ENCODE measurements at regions not wholly inside any gene's neighbourhood (a gene's known extent, or its start where the extent isn't known, plus 50 kb on each side); places are given as distances from the start of the nearest gene placed in this dataset.
"Not testable (repeated sequence)": the region's sequence is repeated elsewhere in the genome, so short reads cannot be mapped to it uniquely, and the experiment has no call there.

DNA sequence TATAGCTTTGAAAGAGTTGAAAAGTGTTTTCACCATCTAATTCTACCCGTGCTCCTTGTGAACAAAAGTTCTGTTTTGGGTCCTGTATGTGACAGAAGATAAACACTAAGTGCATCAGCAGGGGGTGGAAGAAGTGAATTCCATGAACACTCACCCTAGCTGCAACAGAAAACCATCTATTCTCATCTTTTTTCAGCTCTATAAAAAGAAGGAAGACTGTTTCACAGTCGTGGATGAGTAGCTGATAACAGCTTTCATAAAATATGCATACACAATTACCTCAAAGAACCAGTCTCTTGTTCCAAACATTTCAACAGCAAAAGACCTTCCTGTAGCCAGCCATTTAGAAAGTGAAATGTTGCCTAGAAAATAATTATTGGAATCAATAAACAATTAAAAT, 281.7 kb upstream of the RASGRP1 start:
- CTCF ChIA-PET: no interaction called here
- Histone ChIP-seq H3K9me3 (no peaks in the 10 kb centered on the region), H3K4me3 (ENCODE audit: low read depth, low read length) (no peak overlapping the region), H3K36me3 (ENCODE audit: control insufficient read depth, insufficient read depth, low read length) (no peaks in the 10 kb centered on the region), H3K27me3 (replicated peaks; ENCODE audit: control insufficient read depth, insufficient read depth, low read length) (no peaks in the 10 kb centered on the region), H3K4me1 (no peaks in the 10 kb centered on the region)
- Mint-ChIP-seq H3K27me3 (ENCODE audit: insufficient read depth, unreplicated experiment) (no peaks in the 10 kb centered on the region), H3K9me3 (ENCODE audit: unreplicated experiment) (no peaks in the 10 kb centered on the region), H3K36me3 (ENCODE audit: insufficient read depth, unreplicated experiment) (no peaks in the 10 kb centered on the region), H3K4me3 (ENCODE audit: unreplicated experiment) (no peak overlapping the region), H3K27ac (ENCODE audit: unreplicated experiment) (no peak overlapping the region), H3K4me1 (ENCODE audit: low read depth, unreplicated experiment) (no peaks in the 10 kb centered on the region)
- intact Hi-C loops (cut with micrococcal nuclease; ENCODE audit: unreplicated experiment): no loop called here
- no peak for DNase-seq
- no TSS peak for BruUV-seq (replicated peaks)
- no peak for TF ChIP-seq CTCF (IDR thresholded peaks at IDR 0.05; ENCODE audit: insufficient read depth in 1 of 2, low read depth in 1 of 2, low read length in 1 of 2, severe bottlenecking in 1 of 2, unreplicated experiment in 1 of 2)
- POLR2A ChIA-PET: no interaction called here

- H3K9me3 ChIP-seq: no peaks in the 10 kb centered on the region
- no peaks in the 10 kb centered on the region for H3K4me1 ChIP-seq
- TF ChIP-seq CTCF (IDR thresholded peaks at IDR 0.05; ENCODE audit: insufficient read depth in 1 of 2, low read depth in 1 of 2, low read length in 1 of 2, severe bottlenecking in 1 of 2, unreplicated experiment in 1 of 2): no peak
- Mint-ChIP-seq H3K4me1 (ENCODE audit: low read depth, unreplicated experiment) (no peaks in the 10 kb centered on the region), H3K27me3 (ENCODE audit: insufficient read depth, unreplicated experiment) (no peaks in the 10 kb centered on the region), H3K9me3 (ENCODE audit: unreplicated experiment) (no peaks in the 10 kb centered on the region), H3K27ac (ENCODE audit: unreplicated experiment) (no peak overlapping the region), H3K4me3 (ENCODE audit: unreplicated experiment) (no peak overlapping the region), H3K36me3 (ENCODE audit: insufficient read depth, unreplicated experiment) (no peaks in the 10 kb centered on the region)
- CTCF ChIA-PET: no interaction called here
- POLR2A ChIA-PET: no interaction called here
- H3K27me3 ChIP-seq (replicated peaks; ENCODE audit: control insufficient read depth, insufficient read depth, low read length): no peaks in the 10 kb centered on the region
- no peaks in the 10 kb centered on the region for H3K36me3 ChIP-seq (ENCODE audit: control insufficient read depth, insufficient read depth, low read length)
- no peak for DNase-seq
- no TSS peak for BruUV-seq (replicated peaks)
- intact Hi-C loops (cut with micrococcal nuclease; ENCODE audit: unreplicated experiment): no loop called here
- no peak overlapping the region for H3K4me3 ChIP-seq (ENCODE audit: low read depth, low read length)
These were observed 283.1 kb upstream of the RASGRP1 start for GRCh38 chr15:38847666-38848065.

DNA sequence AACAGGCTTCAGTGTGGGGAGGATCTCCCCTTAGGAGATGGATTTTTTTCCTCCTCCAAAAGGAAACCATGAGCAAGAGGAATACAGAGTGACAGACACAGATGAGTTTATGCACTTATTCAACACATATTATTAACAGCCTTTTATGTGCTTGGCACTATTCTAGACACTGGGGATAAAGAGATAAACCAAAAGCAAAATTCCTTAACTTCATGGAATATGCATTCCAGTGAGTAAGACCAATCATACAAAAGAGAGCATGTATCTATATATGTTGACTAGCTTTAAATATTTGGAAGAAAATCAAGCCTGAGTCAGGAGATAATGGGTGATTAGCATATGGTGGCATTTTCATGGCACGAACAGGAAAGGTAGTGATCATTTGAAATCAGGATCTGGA, 284.4 kb upstream of the RASGRP1 start:
- CTCF ChIA-PET: no interaction called here
- no peaks in the 10 kb centered on the region for H3K4me1 Mint-ChIP-seq (ENCODE audit: low read depth, unreplicated experiment)
- no peak overlapping the region for H3K4me3 ChIP-seq (ENCODE audit: low read depth, low read length)
- no peak overlapping the region for H3K27ac Mint-ChIP-seq (ENCODE audit: unreplicated experiment)
- intact Hi-C loops (cut with micrococcal nuclease; ENCODE audit: unreplicated experiment): no loop called here
- no peaks in the 10 kb centered on the region for H3K9me3 Mint-ChIP-seq (ENCODE audit: unreplicated experiment)
- H3K36me3 ChIP-seq (ENCODE audit: control insufficient read depth, insufficient read depth, low read length): no peaks in the 10 kb centered on the region
- H3K4me1 ChIP-seq: no peaks in the 10 kb centered on the region
- POLR2A ChIA-PET: no interaction called here
- H3K27me3 ChIP-seq (replicated peaks; ENCODE audit: control insufficient read depth, insufficient read depth, low read length): no peaks in the 10 kb centered on the region
- H3K27me3 Mint-ChIP-seq (ENCODE audit: insufficient read depth, unreplicated experiment): no peaks in the 10 kb centered on the region
- TF ChIP-seq CTCF (IDR thresholded peaks at IDR 0.05; ENCODE audit: insufficient read depth in 1 of 2, low read depth in 1 of 2, low read length in 1 of 2, severe bottlenecking in 1 of 2, unreplicated experiment in 1 of 2): no peak
- no peaks in the 10 kb centered on the region for H3K36me3 Mint-ChIP-seq (ENCODE audit: insufficient read depth, unreplicated experiment)
- BruUV-seq (replicated peaks): no TSS peak
- no peak overlapping the region for H3K4me3 Mint-ChIP-seq (ENCODE audit: unreplicated experiment)
- no peaks in the 10 kb centered on the region for H3K9me3 ChIP-seq
- no peak for DNase-seq

DNA sequence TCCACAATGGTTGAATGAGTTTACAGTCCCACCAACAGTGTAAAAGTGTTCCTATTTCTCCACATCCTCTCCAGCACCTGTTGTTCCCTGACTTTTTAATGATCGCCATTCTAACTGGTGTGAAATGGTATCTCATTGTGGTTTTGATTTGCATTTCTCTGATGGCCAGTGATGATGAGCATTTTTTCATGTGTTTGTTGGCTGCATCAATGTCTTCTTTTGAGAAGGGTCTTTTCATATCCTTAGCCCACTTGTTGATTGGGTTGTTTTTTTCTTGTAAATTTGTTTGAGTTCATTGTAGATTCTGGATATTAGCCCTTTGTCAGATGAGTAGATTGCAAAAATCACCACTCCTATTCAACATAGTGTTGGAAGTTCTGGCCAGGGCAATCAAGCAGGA, 287.6 kb upstream of the RASGRP1 start:
- H3K27ac Mint-ChIP-seq (ENCODE audit: unreplicated experiment); H3K4me3 Mint-ChIP-seq (ENCODE audit: unreplicated experiment); DNase-seq; H3K4me1 ChIP-seq; H3K27me3 Mint-ChIP-seq (ENCODE audit: insufficient read depth, unreplicated experiment); H3K36me3 Mint-ChIP-seq (ENCODE audit: insufficient read depth, unreplicated experiment); BruUV-seq (replicated peaks); H3K36me3 ChIP-seq (ENCODE audit: control insufficient read depth, insufficient read depth, low read length); H3K4me1 Mint-ChIP-seq (ENCODE audit: low read depth, unreplicated experiment); CTCF ChIA-PET; H3K27me3 ChIP-seq (replicated peaks; ENCODE audit: control insufficient read depth, insufficient read depth, low read length); intact Hi-C loops (cut with micrococcal nuclease; ENCODE audit: unreplicated experiment); H3K4me3 ChIP-seq (ENCODE audit: low read depth, low read length); POLR2A ChIA-PET; H3K9me3 ChIP-seq; H3K9me3 Mint-ChIP-seq (ENCODE audit: unreplicated experiment): not testable (repeated sequence)

Measured in Caco-2 (cell line).